Ovary (tissue), 7 donors: ENCODE measurements at regions not wholly inside any gene's neighbourhood (a gene's known extent, or its start where the extent isn't known, plus 50 kb on each side); places are given as distances from the start of the nearest gene placed in this dataset.

Experiments
- DNase-seq, 5 donors: peaks; one replicate each; pipeline ENCODE4 v3.0.0-alpha.2; 2019 to 2020
- H3K27ac ChIP-seq, 2 donors: fragments of 200-600 bp; one replicate each; pipeline versions ENCODE4 v1.5.1 to v1.8.0; 2019 to 2022
- H3K27me3 ChIP-seq: fragments of 200-600 bp; one replicate; pipeline ENCODE4 v1.8.0; 2022
- H3K36me3 ChIP-seq: fragments of 200-600 bp; sonication (generic); one replicate; pipeline ENCODE4 v1.5.1; 2019
- H3K4me1 ChIP-seq: one replicate; pipeline ENCODE4 v1.8.1; 2013; ENCODE audit warnings: mild to moderate bottlenecking, moderate library complexity; ENCODE audit not compliant: insufficient read depth
- H3K4me3 ChIP-seq: fragments of 200-600 bp; sonication (generic); one replicate; pipeline ENCODE4 v1.5.1; 2017
- H3K9me3 ChIP-seq, 2 donors: fragments of 200-600 bp in 1 of 2; sonication (generic) in 1 of 2; one replicate each; pipeline versions ENCODE4 v1.5.1 to v1.8.1; 2013 to 2019; ENCODE audit warnings: mild to moderate bottlenecking in 1 of 2, moderate library complexity in 1 of 2
- CTCF ChIP-seq, 3 donors: fragments of 450-650 bp in 2 of 3; fragments of 200-600 bp in 1 of 3; IDR thresholded peaks; one replicate each; pipeline versions ENCODE4 v1.5.1 to v1.8.0; 2016 to 2022; ENCODE audit warnings: antibody characterized with exemption in 3 of 3, mild to moderate bottlenecking in 1 of 3
- EP300 ChIP-seq: sonication (generic); formaldehyde crosslinking; IDR thresholded peaks from one replicate; pipeline ENCODE4 v1.6.1; 2017; ENCODE audit warnings: antibody characterized with exemption
- POLR2A ChIP-seq: fragments of 450-650 bp; IDR thresholded peaks from one replicate; pipeline ENCODE4 v1.6.1; 2017; ENCODE audit warnings: antibody characterized with exemption, mild to moderate bottlenecking, moderate library complexity
- WGBS, 3 donors: extraction: QIAGEN DNeasy Blood & Tissue Kit in 1 of 3; methylation state at CpG; one replicate each; pipeline versions ENCODE4 v1.1.5 to v1.1.7; 2013 to 2017; 5-methylcytosine and 5-hydroxymethylcytosine counted together
- intact Hi-C, 4 donors: fragments of 100-400 bp; cut with DNase I; formaldehyde crosslinking; loops; one replicate each; pipeline versions ENCODE4 v1.11.0 to v1.15.1; 2022 to 2023
- donor health status: DM: no; HTN: no; CAD: no; lungs with moderate emphysema.
- donor health status: DM: no; HTN: no; CAD: no.
- donor health status: Bipolar disorder and iron deficiency.
- donor health status: DM: no; HTN: no; CAD: no.
- donor health status: DM: yes; HTN: yes; CAD: no.

- no peak for DNase-seq
- no peak overlapping the region for H3K4me3 ChIP-seq
- H3K9me3 ChIP-seq: no peaks in the 10 kb centered on the region
- H3K27me3 ChIP-seq: no peaks in the 10 kb centered on the region
- WGBS, 3 donors: 30 to 66% (median 41%) methylated on average over 7 of the region's 7 CpGs
- TF ChIP-seq CTCF (IDR thresholded peaks at IDR 0.05): no peak
- TF ChIP-seq POLR2A: no peak
- no peak for TF ChIP-seq EP300
- intact Hi-C loops: no loop called here
- H3K4me1 ChIP-seq: peaks cover 3% of the 10 kb centered on the region
- no peak overlapping the region for H3K27ac ChIP-seq
- no peaks in the 10 kb centered on the region for H3K36me3 ChIP-seq
These were observed 103.5 kb upstream of the TRIB2 start for GRCh38 chr2:12613137-12613835.

DNA sequence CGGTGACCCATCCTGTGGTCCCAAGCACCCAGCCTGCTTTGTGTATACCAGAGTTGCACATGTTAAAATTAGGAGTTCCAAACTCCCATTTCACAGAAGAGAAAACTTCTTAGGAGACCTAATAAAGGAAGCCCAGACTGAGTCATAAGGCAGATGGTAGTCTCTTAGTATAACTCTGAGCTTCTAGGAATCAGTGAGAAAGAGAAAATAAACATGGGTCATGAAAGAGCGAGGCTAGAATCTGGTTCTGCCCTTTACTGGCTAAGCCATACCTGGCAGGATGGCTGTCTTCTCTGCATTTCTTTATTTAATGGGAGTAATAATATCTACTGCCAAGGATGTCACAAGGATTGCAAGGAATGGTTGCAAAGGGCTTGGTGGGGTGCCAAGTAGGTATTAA lies 101.2 kb upstream of the TRIB2 start:
- H3K27ac ChIP-seq: no peak overlapping the region
- no peak for DNase-seq
- H3K4me1 ChIP-seq: peaks cover 3% of the 10 kb centered on the region
- no peak overlapping the region for H3K4me3 ChIP-seq
- no peaks in the 10 kb centered on the region for H3K36me3 ChIP-seq
- WGBS, 3 donors: 92 to 98% (median 98%) methylated on average over 2 of the region's 2 CpGs
- H3K9me3 ChIP-seq: no peaks in the 10 kb centered on the region
- H3K27me3 ChIP-seq: no peaks in the 10 kb centered on the region
- intact Hi-C loops: no loop called here
- no peak for TF ChIP-seq POLR2A
- TF ChIP-seq CTCF (IDR thresholded peaks at IDR 0.05): no peak
- no peak for TF ChIP-seq EP300

- H3K4me1 ChIP-seq: peaks cover 3% of the 10 kb centered on the region
- H3K27me3 ChIP-seq: no peaks in the 10 kb centered on the region
- TF ChIP-seq POLR2A: no peak
- TF ChIP-seq EP300: no peak
- TF ChIP-seq CTCF (IDR thresholded peaks at IDR 0.05): no peak
- DNase-seq: no peak
- intact Hi-C loops: no loop called here
- no peaks in the 10 kb centered on the region for H3K36me3 ChIP-seq
- H3K27ac ChIP-seq: no peak overlapping the region
- H3K4me3 ChIP-seq: no peak overlapping the region
- H3K9me3 ChIP-seq: no peaks in the 10 kb centered on the region
- whole genome bisulfite sequencing, 3 donors: 96 to 100% (median 98%) methylated on average over 2 of the region's 2 CpGs
These were observed 100.1 kb upstream of the TRIB2 start for GRCh38 chr2:12616456-12617156.

- TF ChIP-seq EP300: no peak
- no peak for TF ChIP-seq POLR2A
- no peak for TF ChIP-seq CTCF (IDR thresholded peaks at IDR 0.05)
- no peak overlapping the region for H3K27ac ChIP-seq
- H3K9me3 ChIP-seq: no peaks in the 10 kb centered on the region
- no peaks in the 10 kb centered on the region for H3K36me3 ChIP-seq
- intact Hi-C loops: no loop called here
- 77 to 83% (median 80%) methylated on average over 3 of the region's 3 CpGs for WGBS, 3 donors
- H3K4me1 ChIP-seq: peaks cover 3% of the 10 kb centered on the region
- no peak overlapping the region for H3K4me3 ChIP-seq
- H3K27me3 ChIP-seq: no peaks in the 10 kb centered on the region
- DNase-seq: no peak
These were observed 99.4 kb upstream of the TRIB2 start for GRCh38 chr2:12617366-12617765.
